Inflammatory macrophage treated with lipopolysaccharide for 1 hour (primary cell): ENCODE measurements at regions not wholly inside any gene's neighbourhood (a gene's known extent, or its start where the extent isn't known, plus 50 kb on each side); places are given as distances from the start of the nearest gene placed in this dataset.

Experiments used
- DNase-seq, 2 donors: peaks; one replicate each; pipeline ENCODE4 v3.0.0-alpha.2; 2020 to 2022

- no peak for DNase-seq
These were observed 265.4 kb upstream of the B3GAT1 start for GRCh38 chr11:134677397-134677822.

- DNase-seq, result no peak
These were observed 264.7 kb upstream of the B3GAT1 start for GRCh38 chr11:134676516-134677287.

GRCh38 chr11:134675983-134676382 is 263.9 kb upstream of the B3GAT1 start:
- DNase-seq, result no peak

DNA sequence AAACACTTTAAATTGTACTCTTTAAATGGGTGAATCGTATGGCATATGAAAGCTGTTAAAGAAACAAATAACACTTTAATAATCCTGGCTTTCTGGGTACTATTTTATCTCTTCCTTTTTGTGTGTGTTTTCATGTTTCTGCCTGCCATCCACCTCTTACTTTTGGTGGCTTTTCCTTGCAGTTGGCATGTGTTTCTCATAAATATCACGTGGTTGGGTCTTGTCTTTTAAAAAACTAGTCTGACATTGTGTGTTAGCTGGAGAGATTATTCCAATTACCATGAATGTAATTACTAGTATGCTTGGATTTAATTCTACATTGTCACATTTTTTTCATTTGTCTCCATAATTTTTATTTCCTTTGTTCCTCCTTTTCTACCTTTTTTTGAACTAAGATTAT is 262.9 kb upstream of the B3GAT1 start:
- DNase-seq, result no peak

GRCh38 chr11:134670961-134671370 is 258.9 kb upstream of the B3GAT1 start:
- no peak for DNase-seq

- DNase-seq, result no peak
These were observed 258.3 kb upstream of the B3GAT1 start for GRCh38 chr11:134670247-134670782.

DNA sequence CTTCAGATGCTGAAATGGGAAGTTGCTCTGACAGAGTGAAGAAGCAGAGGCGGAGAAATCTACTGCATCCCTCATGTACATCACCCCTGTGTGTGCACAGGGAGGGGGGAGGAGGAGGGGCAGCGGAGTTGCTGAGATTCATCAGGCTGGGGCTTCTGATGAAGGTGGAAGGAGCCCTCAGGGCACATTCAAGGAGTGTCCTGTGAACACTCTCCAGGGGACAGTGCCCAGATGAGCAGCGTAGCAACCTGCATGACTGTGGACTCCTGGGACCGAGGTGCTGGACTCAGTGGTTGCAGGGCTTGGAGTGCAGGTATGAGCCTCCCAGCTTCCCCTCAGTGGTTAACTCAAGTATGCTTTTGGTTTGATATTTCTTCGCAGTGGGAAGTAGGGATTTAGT is 257.8 kb upstream of the B3GAT1 start:
- DNase-seq, result no peak

DNA sequence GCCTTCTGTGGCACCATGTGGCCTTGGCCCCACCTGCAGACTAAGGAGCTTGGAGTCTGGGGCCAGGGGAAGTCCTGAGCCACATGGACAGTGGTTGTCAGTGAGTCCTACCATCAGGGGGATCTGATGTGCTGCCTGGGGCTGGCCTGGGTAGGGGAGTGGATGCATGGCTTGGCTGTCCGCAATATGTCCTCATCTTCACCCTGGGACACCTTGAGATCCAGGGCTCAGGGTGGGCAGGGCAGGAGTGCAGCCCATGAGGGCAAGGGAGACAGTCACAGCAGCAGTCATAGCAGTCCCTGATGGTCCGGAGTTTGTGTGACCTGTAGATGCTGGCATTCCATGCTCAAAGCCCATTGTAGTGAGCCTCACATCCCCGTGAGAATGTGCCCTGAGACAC is 256.8 kb upstream of the B3GAT1 start:
- no peak for DNase-seq

DNA sequence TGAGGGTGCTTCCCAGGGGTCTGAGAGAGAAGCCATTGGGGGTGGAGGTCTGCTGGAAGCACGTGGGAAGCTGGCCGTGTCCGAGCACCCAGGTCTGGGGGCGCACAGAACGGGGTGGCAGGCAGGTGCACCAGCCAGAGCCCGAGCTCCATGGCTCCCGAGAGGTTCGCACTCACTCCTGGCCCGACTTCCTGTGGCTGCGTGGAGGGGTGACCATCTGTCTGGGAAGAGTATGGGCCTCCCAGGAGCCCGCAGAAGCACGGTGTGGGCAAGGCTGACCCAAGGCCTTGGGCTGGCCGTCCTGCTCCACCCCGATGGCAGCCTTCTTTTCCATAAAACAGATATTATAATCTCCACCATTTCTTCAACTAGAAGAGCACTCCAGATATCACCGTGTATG is 256.0 kb upstream of the B3GAT1 start:
- DNase-seq, result no peak

DNA sequence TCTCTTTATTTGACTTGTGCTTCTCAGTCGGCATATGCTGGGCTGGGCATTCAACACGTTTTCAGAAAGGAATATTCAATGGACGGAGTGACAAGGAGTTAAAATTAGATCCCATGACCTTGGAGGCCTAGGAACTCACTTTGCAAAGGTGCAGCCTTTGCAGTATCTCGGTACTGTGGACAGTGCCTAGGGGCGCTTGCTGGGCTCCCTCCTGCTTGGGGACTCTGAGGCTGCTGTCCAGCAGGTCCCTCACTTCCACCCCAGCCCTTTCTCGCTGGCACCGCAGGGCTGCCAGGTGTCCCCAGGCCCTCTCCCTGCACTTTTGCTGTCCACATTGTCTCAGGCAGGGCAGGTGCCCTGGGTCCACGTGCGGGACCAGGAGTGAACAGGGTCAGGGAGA is 255.5 kb upstream of the B3GAT1 start:
- DNase-seq, result no peak

- no peak for DNase-seq
These were observed 255.1 kb upstream of the B3GAT1 start for GRCh38 chr11:134667175-134667500.

DNA sequence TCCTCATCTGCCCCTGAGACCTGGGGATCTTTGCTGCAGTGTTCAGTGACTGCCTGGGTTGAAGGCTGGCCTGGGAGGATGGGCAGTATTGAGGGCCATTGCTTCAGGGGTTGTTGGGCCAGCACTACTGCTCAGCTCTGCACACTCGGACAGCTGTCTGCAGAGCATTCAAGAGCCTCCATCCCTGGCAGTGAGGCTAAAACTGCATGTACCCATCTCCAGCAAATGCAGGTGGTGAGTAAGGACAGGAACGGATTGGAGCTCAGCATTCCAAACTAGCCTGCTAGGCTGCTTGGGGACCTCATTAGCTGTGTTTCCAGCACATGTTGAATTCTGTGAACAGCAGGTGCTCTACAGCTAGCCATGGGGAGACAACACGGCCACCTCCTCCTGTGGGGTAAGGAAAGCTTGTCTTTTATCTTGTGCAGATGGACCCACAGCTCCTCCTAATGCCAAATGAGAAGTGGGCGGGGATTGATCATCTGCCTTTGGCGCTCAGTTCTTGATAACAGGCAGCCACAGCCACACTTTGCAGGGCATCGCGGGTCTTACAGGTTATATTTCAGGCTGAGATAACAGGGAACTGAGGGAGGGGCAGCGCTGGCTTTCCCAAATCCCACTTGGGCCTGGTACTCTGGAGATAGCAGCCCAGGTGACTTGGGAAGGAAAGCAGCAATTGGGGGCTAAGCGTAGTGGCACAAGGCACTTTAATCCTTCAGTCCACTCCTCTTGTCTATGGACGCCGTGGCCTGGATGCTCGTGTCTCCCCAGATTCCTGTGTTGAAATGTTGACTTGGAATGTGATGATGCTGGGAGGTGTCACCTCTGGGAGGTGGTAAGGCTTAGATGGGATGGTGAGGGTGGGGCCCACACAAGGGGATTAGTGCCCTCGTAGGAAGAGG is 254.5 kb upstream of the B3GAT1 start:
- DNase-seq, result no peak

- no peak for DNase-seq
These were observed 253.7 kb upstream of the B3GAT1 start for GRCh38 chr11:134665571-134666270.

- no peak for DNase-seq
These were observed 253.1 kb upstream of the B3GAT1 start for GRCh38 chr11:134665188-134665535.

- no peak for DNase-seq
These were observed 252.6 kb upstream of the B3GAT1 start for GRCh38 chr11:134664447-134665187.

DNA sequence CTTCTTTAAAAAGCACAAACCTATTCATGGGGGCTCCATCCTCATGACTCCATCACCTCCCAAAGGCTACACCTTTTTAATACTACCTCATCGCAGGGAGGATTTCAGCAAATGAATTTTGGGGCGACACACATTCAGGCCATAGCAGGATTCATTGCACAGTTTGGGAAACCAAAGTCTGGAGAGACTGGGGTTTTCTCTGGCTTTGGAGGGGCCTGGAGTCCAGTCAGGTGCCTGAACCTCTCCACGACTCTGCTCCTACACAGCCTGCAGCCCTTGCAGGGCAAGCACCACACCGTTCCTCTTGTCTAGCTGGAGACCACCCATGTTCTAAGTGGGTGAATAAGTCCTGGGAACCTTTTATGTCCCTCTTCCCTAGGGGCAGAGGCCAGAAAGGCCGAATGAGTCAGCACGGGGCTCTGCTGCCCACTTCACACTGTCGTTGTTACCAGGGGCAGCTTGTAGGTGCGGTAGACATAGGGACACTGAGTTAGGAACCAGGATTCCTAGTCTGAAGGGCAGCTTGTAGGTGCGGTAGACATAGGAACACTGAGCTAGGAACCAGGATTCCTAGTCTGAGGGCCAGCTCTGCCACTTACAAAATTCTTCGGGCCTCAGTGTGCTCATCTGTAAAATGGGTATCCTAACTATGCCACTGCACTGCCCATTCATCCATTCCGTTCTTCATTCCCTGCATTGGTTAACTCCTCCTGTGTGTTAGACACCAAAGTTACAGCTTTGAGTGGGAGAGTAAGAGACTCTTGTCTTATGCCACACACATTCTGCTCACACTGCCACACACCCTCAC is 251.7 kb upstream of the B3GAT1 start:
- DNase-seq, result no peak

GRCh38 chr11:134662629-134663360 is 250.8 kb upstream of the B3GAT1 start:
- DNase-seq, result no peak

DNA sequence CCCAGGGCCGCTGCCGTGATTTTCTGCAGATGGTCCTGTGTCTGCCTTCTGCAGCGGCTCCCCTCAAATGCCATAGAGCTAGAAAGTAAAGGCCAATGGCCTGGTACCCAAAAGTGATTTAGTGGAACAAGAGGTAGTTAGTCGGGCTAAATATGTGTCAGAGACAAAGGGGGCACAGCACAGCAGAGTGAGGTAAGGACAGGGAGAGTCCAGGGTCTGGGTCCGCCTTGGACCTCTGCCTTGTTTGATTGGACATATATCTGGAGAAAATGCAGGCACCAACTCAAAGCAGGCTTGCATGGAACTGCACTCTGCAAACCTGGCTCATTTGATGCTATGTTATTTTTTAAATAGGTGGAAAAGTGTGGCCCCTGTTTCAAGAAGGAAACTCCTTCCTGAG is 249.6 kb upstream of the B3GAT1 start:
- DNase-seq, result no peak

DNA sequence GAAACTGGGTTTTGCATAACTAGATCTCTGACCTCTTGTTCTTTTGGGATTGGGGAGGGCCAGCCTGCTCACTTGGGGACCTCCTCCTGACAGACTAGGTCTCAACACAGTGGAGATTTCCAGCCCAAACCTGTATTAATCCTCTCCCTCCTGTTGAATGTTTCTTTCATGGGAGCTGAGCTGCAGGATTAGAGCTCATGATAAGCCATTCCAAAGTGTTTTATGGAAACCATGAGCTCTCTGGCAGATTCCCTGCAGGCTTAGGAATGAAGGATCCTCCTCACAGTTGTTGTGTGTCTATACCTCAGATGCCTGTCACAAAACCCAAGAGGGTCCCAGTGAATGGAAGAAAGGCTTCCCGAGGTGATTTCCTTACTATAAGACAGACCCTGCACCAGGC is 248.4 kb upstream of the B3GAT1 start:
- no peak for DNase-seq

GRCh38 chr11:134659882-134660281 is 247.8 kb upstream of the B3GAT1 start:
- DNase-seq, result no peak
